Stomach smooth muscle (tissue), 2 donors: ENCODE measurements at regions not wholly inside any gene's neighbourhood (a gene's known extent, or its start where the extent isn't known, plus 50 kb on each side); places are given as distances from the start of the nearest gene placed in this dataset.
"Not testable (repeated sequence)": the region's sequence is repeated elsewhere in the genome, so short reads cannot be mapped to it uniquely, and the experiment has no call there.

Source experiments
- H3K27ac ChIP-seq: one replicate; pipeline ENCODE4 v1.7.0; 2013; ENCODE audit warnings: mild to moderate bottlenecking, low read length, inconsistent platforms
- H3K27me3 ChIP-seq, 2 donors: one replicate each; pipeline ENCODE4 v1.7.0; 2013; ENCODE audit warnings: low read length in 2 of 2; ENCODE audit not compliant: insufficient read depth in 2 of 2, control insufficient read depth in 1 of 2
- H3K36me3 ChIP-seq, 2 donors: one replicate each; pipeline ENCODE4 v1.7.0; 2013; ENCODE audit warnings: low read length in 2 of 2; ENCODE audit not compliant: control insufficient read depth in 2 of 2, insufficient read depth in 2 of 2
- H3K4me1 ChIP-seq: one replicate; pipeline ENCODE4 v1.7.0; 2013; ENCODE audit warnings: low read length; ENCODE audit not compliant: control insufficient read depth, insufficient read depth
- H3K4me3 ChIP-seq, 2 donors: one replicate each; pipeline ENCODE4 v1.7.0; 2013; ENCODE audit warnings: low read length in 2 of 2
- H3K9ac ChIP-seq, 2 donors: one replicate each; pipeline ENCODE4 v1.7.0; 2013; ENCODE audit warnings: low read length in 2 of 2, mild to moderate bottlenecking in 1 of 2
- H3K9me3 ChIP-seq, 2 donors: one replicate each; pipeline ENCODE4 v1.7.0; 2013; ENCODE audit warnings: low read length in 2 of 2; ENCODE audit not compliant: control insufficient read depth in 2 of 2
- donor health status: healthy.
- donor health status: Pancreatic carcinoma.

- not testable (repeated sequence) for H3K4me1 ChIP-seq, H3K27ac ChIP-seq, H3K27me3 ChIP-seq, H3K9ac ChIP-seq, H3K9me3 ChIP-seq, H3K36me3 ChIP-seq, H3K4me3 ChIP-seq
These were observed 130.1 kb upstream of the FAM3C start for GRCh38 chr7:121526210-121526609.

- Histone ChIP-seq H3K9ac (no peak overlapping the region), H3K9me3 (no peaks in the 10 kb centered on the region), H3K4me1 (no peaks in the 10 kb centered on the region), H3K27ac (no peak overlapping the region), H3K4me3 (peak overlapping the region in 1 of 2 donors; percentile 4), H3K27me3 (no peaks in the 10 kb centered on the region), H3K36me3 (no peaks in the 10 kb centered on the region)
These were observed 129.2 kb upstream of the FAM3C start for GRCh38 chr7:121525155-121525819.

GRCh38 chr7:121521711-121522400, 125.7 kb upstream of the FAM3C start:
- H3K27ac ChIP-seq: no peak overlapping the region
- no peak overlapping the region for H3K4me3 ChIP-seq
- H3K27me3 ChIP-seq: no peaks in the 10 kb centered on the region
- H3K4me1 ChIP-seq: no peaks in the 10 kb centered on the region
- no peaks in the 10 kb centered on the region for H3K36me3 ChIP-seq
- no peaks in the 10 kb centered on the region for H3K9me3 ChIP-seq
- H3K9ac ChIP-seq: no peak overlapping the region

- no peak overlapping the region for H3K9ac ChIP-seq
- H3K4me1 ChIP-seq: no peaks in the 10 kb centered on the region
- H3K4me3 ChIP-seq: no peak overlapping the region
- H3K9me3 ChIP-seq: no peaks in the 10 kb centered on the region
- H3K27ac ChIP-seq: no peak overlapping the region
- no peaks in the 10 kb centered on the region for H3K27me3 ChIP-seq
- no peaks in the 10 kb centered on the region for H3K36me3 ChIP-seq
These were observed 124.8 kb upstream of the FAM3C start for GRCh38 chr7:121520911-121521310.

- H3K4me3 ChIP-seq: no peak overlapping the region
These were observed 123.7 kb upstream of the FAM3C start for GRCh38 chr7:121519548-121520521.

GRCh38 chr7:121517591-121517990, 121.5 kb upstream of the FAM3C start:
- Histone ChIP-seq H3K4me3 (no peak overlapping the region), H3K27ac (no peak overlapping the region), H3K9ac (no peak overlapping the region), H3K36me3 (no peaks in the 10 kb centered on the region), H3K27me3 (no peaks in the 10 kb centered on the region), H3K9me3 (no peaks in the 10 kb centered on the region), H3K4me1 (no peaks in the 10 kb centered on the region)

More at GRCh38 chr7:121519548-121520521, 123.7 kb upstream of the FAM3C start:
- Histone ChIP-seq H3K9me3 (no peaks in the 10 kb centered on the region), H3K36me3 (no peaks in the 10 kb centered on the region), H3K4me1 (no peaks in the 10 kb centered on the region), H3K27me3 (no peaks in the 10 kb centered on the region), H3K27ac (no peak overlapping the region), H3K9ac (no peak overlapping the region)

GRCh38 chr7:121516821-121517220, 120.7 kb upstream of the FAM3C start:
- H3K4me3 ChIP-seq: no peak overlapping the region
- H3K36me3 ChIP-seq: no peaks in the 10 kb centered on the region
- no peaks in the 10 kb centered on the region for H3K27me3 ChIP-seq
- H3K9me3 ChIP-seq: no peaks in the 10 kb centered on the region
- H3K4me1 ChIP-seq: no peaks in the 10 kb centered on the region
- no peak overlapping the region for H3K9ac ChIP-seq
- H3K27ac ChIP-seq: no peak overlapping the region

- Histone ChIP-seq H3K9ac (no peak overlapping the region), H3K27ac (no peak overlapping the region), H3K4me3 (no peak overlapping the region), H3K9me3 (peaks cover 2 to 4% of the 10 kb centered on the region in 2 donors), H3K36me3 (no peaks in the 10 kb centered on the region), H3K4me1 (no peaks in the 10 kb centered on the region), H3K27me3 (no peaks in the 10 kb centered on the region)
These were observed 119.7 kb upstream of the FAM3C start for GRCh38 chr7:121515630-121516401.

GRCh38 chr7:121515229-121515628, 119.1 kb upstream of the FAM3C start:
- Histone ChIP-seq H3K27ac (no peak overlapping the region), H3K36me3 (no peaks in the 10 kb centered on the region), H3K9ac (no peak overlapping the region), H3K27me3 (no peaks in the 10 kb centered on the region), H3K4me3 (no peak overlapping the region), H3K9me3 (peaks cover 5 to 10% of the 10 kb centered on the region in 2 donors), H3K4me1 (no peaks in the 10 kb centered on the region)

GRCh38 chr7:121513105-121513504, 117.0 kb upstream of the FAM3C start:
- Histone ChIP-seq H3K4me3 (no peak overlapping the region), H3K9ac (no peak overlapping the region), H3K4me1 (no peaks in the 10 kb centered on the region), H3K36me3 (no peaks in the 10 kb centered on the region), H3K27me3 (no peaks in the 10 kb centered on the region), H3K9me3 (peaks cover 6 to 17% of the 10 kb centered on the region in 2 donors), H3K27ac (no peak overlapping the region)
